Esophagus mucosa (tissue), 1 donor: ENCODE measurements at regions not wholly inside any gene's neighbourhood (a gene's known extent, or its start where the extent isn't known, plus 50 kb on each side); places are given as distances from the start of the nearest gene placed in this dataset.

Source experiments
- ATAC-seq: fragments of 200-7000 bp; cut with Tn5 transposase; one replicate; pipeline ENCODE4 v1.9.1; 2020
- donor health status: DM: yes; HTN: yes; CAD: no.

GRCh38 chr6:8275667-8276066 is 159.7 kb downstream of the SLC35B3 start:
- ATAC-seq, result no peak

- ATAC-seq, result no peak
These were observed 161.1 kb downstream of the SLC35B3 start for GRCh38 chr6:8274226-8274625.

GRCh38 chr6:8269872-8270454 is 165.4 kb downstream of the SLC35B3 start:
- ATAC-seq, result no peak

- ATAC-seq, result no peak
These were observed 166.3 kb downstream of the SLC35B3 start for GRCh38 chr6:8269094-8269493.

GRCh38 chr6:8268606-8269005 is 166.3 kb upstream of the EEF1E1 start:
- no peak for ATAC-seq

GRCh38 chr6:8268156-8268555 is 165.8 kb upstream of the EEF1E1 start:
- ATAC-seq, result no peak

GRCh38 chr6:8260610-8261009 is 158.3 kb upstream of the EEF1E1 start:
- no peak for ATAC-seq

GRCh38 chr6:8246403-8246802 is 144.1 kb upstream of the EEF1E1 start:
- no peak for ATAC-seq

GRCh38 chr6:8245726-8246125 is 143.4 kb upstream of the EEF1E1 start:
- no peak for ATAC-seq

GRCh38 chr6:8243475-8243874 is 141.1 kb upstream of the EEF1E1 start:
- no peak for ATAC-seq

GRCh38 chr6:8242885-8243284 is 140.5 kb upstream of the EEF1E1 start:
- no peak for ATAC-seq

- ATAC-seq, result no peak
These were observed 138.0 kb upstream of the EEF1E1 start for GRCh38 chr6:8240301-8240700.

- no peak for ATAC-seq
These were observed 136.7 kb upstream of the EEF1E1 start for GRCh38 chr6:8238773-8239683.

- no peak for ATAC-seq
These were observed 135.3 kb upstream of the EEF1E1 start for GRCh38 chr6:8237668-8238067.

GRCh38 chr6:8236956-8237355 is 134.6 kb upstream of the EEF1E1 start:
- ATAC-seq, result no peak

GRCh38 chr6:8234321-8234720 is 132.0 kb upstream of the EEF1E1 start:
- no peak for ATAC-seq

GRCh38 chr6:8231956-8232355 is 129.6 kb upstream of the EEF1E1 start:
- no peak for ATAC-seq

GRCh38 chr6:8229915-8230756 is 127.8 kb upstream of the EEF1E1 start:
- no peak for ATAC-seq

- peak; percentile 51 for ATAC-seq
These were observed 122.8 kb upstream of the EEF1E1 start for GRCh38 chr6:8225113-8225512.

GRCh38 chr6:8223678-8224077 is 121.3 kb upstream of the EEF1E1 start:
- peak; percentile 20 for ATAC-seq

- ATAC-seq, result peak; percentile 49
These were observed 117.1 kb upstream of the EEF1E1 start for GRCh38 chr6:8219352-8219943.

GRCh38 chr6:8218861-8219260 is 116.5 kb upstream of the EEF1E1 start:
- ATAC-seq, result no peak

GRCh38 chr6:8215631-8216030 is 113.3 kb upstream of the EEF1E1 start:
- ATAC-seq, result no peak
